Lower leg skin (tissue), 3 donors: ENCODE measurements at regions not wholly inside any gene's neighbourhood (a gene's known extent, or its start where the extent isn't known, plus 50 kb on each side); places are given as distances from the start of the nearest gene placed in this dataset.

Source experiments
- CTCF ChIP-seq, 3 donors: fragments of 450-650 bp; IDR thresholded peaks; one replicate each; pipeline ENCODE4 v1.5.1; 2016; ENCODE audit warnings: antibody characterized with exemption in 3 of 3, mild to moderate bottlenecking in 3 of 3, moderate library complexity in 2 of 3
- POLR2A ChIP-seq, 2 donors: fragments of 450-650 bp; IDR thresholded peaks; one replicate each; pipeline ENCODE4 v1.6.1; 2016 to 2017; ENCODE audit warnings: antibody characterized with exemption in 2 of 2, mild to moderate bottlenecking in 1 of 2, moderate library complexity in 1 of 2

GRCh38 chr9:20212806-20213205 lies 409.5 kb downstream of the MLLT3 start:
- TF ChIP-seq CTCF (IDR thresholded peaks at IDR 0.05) (no peak), POLR2A (IDR thresholded peaks at IDR 0.05) (no peak)
